ENCODE measurements at regions not wholly inside any gene's neighbourhood (a gene's known extent, or its start where the extent isn't known, plus 50 kb on each side); places are given as distances from the start of the nearest gene placed in this dataset.

DNA sequence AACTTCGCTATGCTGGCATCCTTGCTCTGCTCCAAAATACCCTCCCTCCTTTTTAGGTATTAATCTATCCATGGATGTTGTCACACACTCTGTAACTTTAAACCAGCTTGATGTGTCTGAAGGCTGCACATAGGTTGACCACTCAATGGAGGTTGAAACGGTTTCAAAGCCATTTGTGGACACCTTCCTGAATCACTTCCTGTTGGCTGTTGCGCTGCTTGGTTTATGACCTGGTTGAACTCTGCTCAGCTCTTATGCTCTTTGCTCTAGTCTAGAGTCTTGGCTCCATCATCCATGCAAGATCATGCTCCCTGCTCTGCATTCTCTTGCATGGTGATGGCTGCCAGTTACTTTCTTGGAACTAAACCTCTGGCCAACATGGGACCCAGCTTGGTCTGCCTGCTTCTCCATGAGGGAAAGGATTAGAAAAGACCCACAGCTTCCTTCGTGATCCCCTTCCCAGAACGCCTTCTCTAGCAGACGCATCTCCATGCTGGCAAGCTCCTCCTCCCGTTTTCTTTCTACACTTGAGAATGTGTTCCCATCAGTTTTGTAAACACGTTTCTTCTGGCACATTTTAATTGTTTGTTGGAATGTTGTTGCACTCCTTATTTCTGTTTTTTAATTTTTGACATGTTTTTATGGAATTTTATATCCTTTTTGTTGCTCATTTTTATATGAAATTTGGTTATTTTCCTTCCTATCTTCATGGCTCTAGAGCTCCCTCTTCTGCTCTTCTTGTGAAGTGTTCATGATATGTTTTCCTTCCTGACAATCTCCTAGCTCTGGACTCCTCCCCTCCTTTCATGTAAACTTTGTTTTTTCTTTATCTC, 149.8 kb downstream of the XPNPEP1 start:
- Histone ChIP-seq H2AK5ac (ENCODE audit: insufficient read length, low read length) (no peak overlapping the region), H3K4me1 (ENCODE audit: insufficient read depth, low read length) (no peaks in the 10 kb centered on the region), H4K5ac (ENCODE audit: insufficient read length, low read depth, low read length) (no peak overlapping the region), H4K8ac (replicated peaks; ENCODE audit: insufficient read length, low read depth, low read length) (no peak overlapping the region), H3K56ac (ENCODE audit: insufficient read length, low read depth, low read length) (no peak overlapping the region), H3T11ph (ENCODE audit: low read length) (no peak overlapping the region), H3K14ac (ENCODE audit: insufficient read depth, low read length) (no peak overlapping the region), H3K18ac (ENCODE audit: insufficient read length, low read depth, low read length) (no peak overlapping the region), H3K27ac (ENCODE audit: insufficient read length, low read depth, low read length) (no peak overlapping the region), H3K4me2 (ENCODE audit: insufficient read depth, insufficient read length, low read length) (no peak overlapping the region), H3K9me3 (ENCODE audit: control insufficient read depth, low read depth, low read length) (no peaks in the 10 kb centered on the region), H3K23ac (ENCODE audit: insufficient read length, low read depth, low read length) (no peak overlapping the region), H3K27me3 (ENCODE audit: insufficient read depth, low read length) (no peaks in the 10 kb centered on the region), H3K23me2 (ENCODE audit: insufficient read length, low read depth, low read length, poor library complexity, severe bottlenecking) (no peaks in the 10 kb centered on the region), H3K4ac (ENCODE audit: low read depth, low read length) (no peak overlapping the region), H2BK120ac (ENCODE audit: low read depth, low read length, poor library complexity, severe bottlenecking) (no peak overlapping the region), H2AFZ (ENCODE audit: low read length) (peak overlapping the region; percentile 96), H3K9ac (ENCODE audit: extremely low read depth, insufficient read length, low read length) (no peak overlapping the region), H3K79me2 (ENCODE audit: insufficient read depth, low read length) (no peaks in the 10 kb centered on the region), H4K20me1 (ENCODE audit: control insufficient read depth, insufficient read depth, insufficient read length) (no peaks in the 10 kb centered on the region), H2BK12ac (ENCODE audit: insufficient read length, low read depth, low read length) (no peak overlapping the region), H4K91ac (ENCODE audit: insufficient read length, low read depth, low read length) (no peak overlapping the region), H2BK15ac (ENCODE audit: low read depth, low read length) (no peak overlapping the region), H3K79me1 (ENCODE audit: insufficient read depth, low read depth, low read length, poor library complexity, severe bottlenecking) (no peaks in the 10 kb centered on the region), H2BK5ac (ENCODE audit: insufficient read length, low read length) (no peak overlapping the region), H2BK20ac (ENCODE audit: low read depth, low read length, poor library complexity, severe bottlenecking) (no peak overlapping the region)
- H3K4me3 Mint-ChIP-seq, result no peak overlapping the region
- no peaks in the 10 kb centered on the region for H3K36me3 Mint-ChIP-seq (ENCODE audit: insufficient read depth in 1 of 3, low read depth in 3 of 3)
- WGBS (ENCODE audit: extremely low coverage, insufficient read length, low lambda C conversion rate), result no CpG with 5 or more reads among the region's 8 CpGs
- TF ChIP-seq, protein P1, sequence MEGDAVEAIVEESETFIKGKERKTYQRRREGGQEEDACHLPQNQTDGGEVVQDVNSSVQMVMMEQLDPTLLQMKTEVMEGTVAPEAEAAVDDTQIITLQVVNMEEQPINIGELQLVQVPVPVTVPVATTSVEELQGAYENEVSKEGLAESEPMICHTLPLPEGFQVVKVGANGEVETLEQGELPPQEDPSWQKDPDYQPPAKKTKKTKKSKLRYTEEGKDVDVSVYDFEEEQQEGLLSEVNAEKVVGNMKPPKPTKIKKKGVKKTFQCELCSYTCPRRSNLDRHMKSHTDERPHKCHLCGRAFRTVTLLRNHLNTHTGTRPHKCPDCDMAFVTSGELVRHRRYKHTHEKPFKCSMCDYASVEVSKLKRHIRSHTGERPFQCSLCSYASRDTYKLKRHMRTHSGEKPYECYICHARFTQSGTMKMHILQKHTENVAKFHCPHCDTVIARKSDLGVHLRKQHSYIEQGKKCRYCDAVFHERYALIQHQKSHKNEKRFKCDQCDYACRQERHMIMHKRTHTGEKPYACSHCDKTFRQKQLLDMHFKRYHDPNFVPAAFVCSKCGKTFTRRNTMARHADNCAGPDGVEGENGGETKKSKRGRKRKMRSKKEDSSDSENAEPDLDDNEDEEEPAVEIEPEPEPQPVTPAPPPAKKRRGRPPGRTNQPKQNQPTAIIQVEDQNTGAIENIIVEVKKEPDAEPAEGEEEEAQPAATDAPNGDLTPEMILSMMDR (conservative IDR thresholded peaks at IDR 0.05), result peak; percentile 87
- H3K27me3 Mint-ChIP-seq (ENCODE audit: low read depth), result no peaks in the 10 kb centered on the region
- DNase-seq, result no peak
- H3K9me3 Mint-ChIP-seq, result peaks cover 0 to 3% of the 10 kb centered on the region in 2 experiments; a peak in 1 of 5 replicates
- peaks cover 2% of the 10 kb centered on the region in 2 experiments for H3K4me1 Mint-ChIP-seq
- no peak overlapping the region for H3K27ac Mint-ChIP-seq

Measured in H9 (cell line).